Neuronal stem cell (in vitro differentiated cells): ENCODE measurements at regions not wholly inside any gene's neighbourhood (a gene's known extent, or its start where the extent isn't known, plus 50 kb on each side); places are given as distances from the start of the nearest gene placed in this dataset.

Source experiments
- DNase-seq: peaks from one replicate; pipeline ENCODE4 v3.0.0-alpha.2; 2013; ENCODE audit warnings: low spot score
- H2AFZ ChIP-seq: one replicate; pipeline ENCODE4 v1.6.1; 2013; ENCODE audit warnings: mild to moderate bottlenecking, low read length, inconsistent platforms
- H2AK5ac ChIP-seq: 2 replicates; pipeline ENCODE4 v1.6.1; 2013; ENCODE audit warnings: low read depth, mild to moderate bottlenecking, inconsistent platforms, low read length, moderate library complexity, mixed read lengths
- H2BK120ac ChIP-seq: 2 replicates; pipeline ENCODE4 v1.6.1; 2013; ENCODE audit warnings: low read depth, mild to moderate bottlenecking, inconsistent platforms, low read length, moderate library complexity, mixed read lengths
- H2BK12ac ChIP-seq: one replicate; pipeline ENCODE4 v1.6.1; 2013; ENCODE audit warnings: low read length, inconsistent platforms
- H2BK15ac ChIP-seq: 2 replicates; pipeline ENCODE4 v1.6.1; 2013; ENCODE audit warnings: mild to moderate bottlenecking, low read length, inconsistent platforms, mixed read lengths
- H2BK5ac ChIP-seq: one replicate; pipeline ENCODE4 v1.6.1; 2013; ENCODE audit warnings: inconsistent platforms, mild to moderate bottlenecking, low read length, moderate library complexity
- H3K14ac ChIP-seq: one replicate; pipeline ENCODE4 v1.6.1; 2013; ENCODE audit warnings: low read length, inconsistent platforms
- H3K18ac ChIP-seq: 2 replicates; pipeline ENCODE4 v1.6.1; 2013; ENCODE audit warnings: low read length, inconsistent platforms
- H3K23ac ChIP-seq: 2 replicates; pipeline ENCODE4 v1.6.1; 2013; ENCODE audit warnings: low read depth, mild to moderate bottlenecking, mixed read lengths, low read length, inconsistent platforms; ENCODE audit not compliant: poor library complexity
- H3K27ac ChIP-seq: replicated peaks from 3 replicates; pipeline ENCODE4 v1.5.1; 2013; ENCODE audit warnings: low read length, inconsistent platforms
- H3K27me3 ChIP-seq, 3 experiments: 2 replicates each; pipeline ENCODE4 v1.6.1; 2013; ENCODE audit warnings: low read length in 3 of 3, mild to moderate bottlenecking in 2 of 3, inconsistent platforms in 1 of 3, low read depth in 1 of 3, mixed read lengths in 1 of 3, moderate library complexity in 1 of 3; ENCODE audit not compliant: control insufficient read depth in 3 of 3, insufficient read depth in 3 of 3
- H3K36me3 ChIP-seq, 2 donors: replicated peaks in 1 of 2; 2 replicates each; pipeline ENCODE4 v1.6.1; 2013; ENCODE audit warnings: low read length in 2 of 2; ENCODE audit not compliant: control insufficient read depth in 2 of 2, insufficient read depth in 2 of 2
- H3K4ac ChIP-seq: 2 replicates; pipeline ENCODE4 v1.6.1; 2013; ENCODE audit warnings: inconsistent platforms, mild to moderate bottlenecking, low read length, moderate library complexity
- H3K4me1 ChIP-seq, 2 donors: 1 replicate in 1 of 2; 2 replicates in 1 of 2; pipeline ENCODE4 v1.6.1; 2013; ENCODE audit warnings: low read length in 2 of 2, low read depth in 1 of 2; ENCODE audit not compliant: control insufficient read depth in 2 of 2, insufficient read depth in 1 of 2
- H3K4me2 ChIP-seq: one replicate; pipeline ENCODE4 v1.6.1; 2013; ENCODE audit warnings: mild to moderate bottlenecking, low read length, inconsistent platforms; ENCODE audit not compliant: insufficient read depth, poor library complexity, severe bottlenecking
- H3K4me3 ChIP-seq, 2 donors: 2 replicates each; pipeline ENCODE4 v1.5.1; 2013; ENCODE audit warnings: low read length in 2 of 2, mild to moderate bottlenecking in 2 of 2, inconsistent platforms in 1 of 2, moderate library complexity in 1 of 2
- H3K79me1 ChIP-seq: one replicate; pipeline ENCODE4 v1.6.1; 2013; ENCODE audit warnings: low read depth, mild to moderate bottlenecking, inconsistent platforms, low read length, moderate library complexity
- H3K9ac ChIP-seq: one replicate; pipeline ENCODE4 v1.6.1; 2013; ENCODE audit warnings: mild to moderate bottlenecking, low read depth, low read length, inconsistent platforms; ENCODE audit not compliant: poor library complexity
- H3K9me3 ChIP-seq, 2 donors: replicated peaks in 1 of 2; 2 replicates each; pipeline versions ENCODE3 to v1.6.1; 2013; ENCODE audit warnings: low read length in 2 of 2, mild to moderate bottlenecking in 2 of 2, inconsistent platforms in 1 of 2, low read depth in 1 of 2, mixed read lengths in 1 of 2, moderate library complexity in 1 of 2; ENCODE audit not compliant: control insufficient read depth in 2 of 2, insufficient read depth in 1 of 2
- H4K8ac ChIP-seq: one replicate; pipeline ENCODE4 v1.6.1; 2013; ENCODE audit warnings: low read depth, mild to moderate bottlenecking, inconsistent platforms, low read length, moderate library complexity
- H4K91ac ChIP-seq: one replicate; pipeline ENCODE4 v1.6.1; 2013; ENCODE audit warnings: low read length, low read depth, mild to moderate bottlenecking, inconsistent platforms; ENCODE audit not compliant: poor library complexity
- WGBS, 2 donors: extraction: QIAGEN DNeasy Blood & Tissue Kit; methylation state at CpG; one replicate each; pipeline ENCODE4 v1.1.7; 2013; ENCODE audit warnings: missing lambda C conversion rate in 2 of 2, mixed read lengths in 1 of 2; ENCODE audit not compliant: insufficient read length in 2 of 2, insufficient replicate concordance in 1 of 2; ENCODE audit errors: extremely low coverage in 2 of 2; 5-methylcytosine and 5-hydroxymethylcytosine counted together

GRCh38 chr14:71658261-71658860, 273.9 kb upstream of the RGS6 start:
- H2BK15ac ChIP-seq, result no peak overlapping the region
- no peak overlapping the region for H3K4me3 ChIP-seq
- H3K4ac ChIP-seq, result no peak overlapping the region

GRCh38 chr14:71659159-71659558, 273.1 kb upstream of the RGS6 start:
- Histone ChIP-seq H2AFZ (no peak overlapping the region), H4K91ac (no peak overlapping the region), H2AK5ac (no peak overlapping the region), H2BK15ac (no peak overlapping the region), H2BK5ac (no peak overlapping the region), H2BK120ac (no peak overlapping the region), H3K23ac (no peak overlapping the region), H3K27me3 (no peaks in the 10 kb centered on the region), H3K4me3 (no peak overlapping the region), H3K27ac (no peak overlapping the region), H4K8ac (no peak overlapping the region), H3K4me2 (no peak overlapping the region), H3K14ac (no peak overlapping the region), H2BK12ac (no peak overlapping the region), H3K4ac (no peak overlapping the region), H3K9ac (no peak overlapping the region), H3K9me3 (peaks cover 0 to 6% of the 10 kb centered on the region in 2 donors), H3K18ac (no peak overlapping the region), H3K79me1 (no peaks in the 10 kb centered on the region), H3K36me3 (peaks cover 6 to 17% of the 10 kb centered on the region in 2 donors), H3K4me1 (peaks cover 4 to 10% of the 10 kb centered on the region in 2 donors)
- no peak for DNase-seq

More at GRCh38 chr14:71658261-71658860, 273.9 kb upstream of the RGS6 start:
- H3K14ac ChIP-seq, result no peak overlapping the region
- H3K27ac ChIP-seq, result no peak overlapping the region
- no peak overlapping the region for H3K18ac ChIP-seq
- H2AK5ac ChIP-seq, result no peak overlapping the region
- no peak for DNase-seq
- H3K9ac ChIP-seq, result no peak overlapping the region
- no peak overlapping the region for H2BK12ac ChIP-seq
- H3K23ac ChIP-seq, result no peak overlapping the region
- no peaks in the 10 kb centered on the region for H3K27me3 ChIP-seq
- H2BK120ac ChIP-seq, result no peak overlapping the region
- H4K91ac ChIP-seq, result no peak overlapping the region
- peaks cover 4 to 10% of the 10 kb centered on the region in 2 donors for H3K4me1 ChIP-seq
- peaks cover 6 to 17% of the 10 kb centered on the region in 2 donors for H3K36me3 ChIP-seq
- peaks cover 0 to 6% of the 10 kb centered on the region in 2 donors for H3K9me3 ChIP-seq
- WGBS, 2 donors, result no CpG with 5 or more reads among the region's 2 CpGs
- H2BK5ac ChIP-seq, result no peak overlapping the region
- no peak overlapping the region for H2AFZ ChIP-seq
- H4K8ac ChIP-seq, result no peak overlapping the region
- no peaks in the 10 kb centered on the region for H3K79me1 ChIP-seq
- H3K4me2 ChIP-seq, result no peak overlapping the region

DNA sequence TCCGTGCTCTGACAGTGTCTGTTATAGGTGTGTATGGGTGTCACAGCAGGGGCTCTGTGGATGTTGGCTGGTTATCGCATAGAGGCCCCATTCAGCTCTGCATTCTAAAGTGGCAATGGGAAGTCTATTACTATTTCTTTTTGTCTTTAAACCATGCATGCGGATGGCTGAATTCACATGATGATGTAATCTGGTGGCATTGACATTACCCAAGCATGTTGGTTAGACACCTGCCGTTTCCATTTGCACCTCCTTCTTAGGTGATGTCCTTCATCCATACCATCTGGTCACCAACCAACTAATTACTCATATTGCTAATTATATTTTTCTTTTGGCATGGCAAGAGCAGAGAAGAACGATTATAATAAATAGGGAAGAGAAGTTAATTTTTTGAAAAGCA, 270.8 kb upstream of the RGS6 start:
- Histone ChIP-seq H3K9ac (no peak overlapping the region), H2AFZ (no peak overlapping the region), H3K9me3 (no peaks in the 10 kb centered on the region), H4K8ac (no peak overlapping the region), H3K18ac (no peak overlapping the region), H2BK15ac (no peak overlapping the region), H3K36me3 (peaks cover 4 to 17% of the 10 kb centered on the region in 2 donors), H2BK12ac (no peak overlapping the region), H3K27me3 (no peaks in the 10 kb centered on the region), H3K23ac (no peak overlapping the region), H2AK5ac (no peak overlapping the region), H2BK5ac (no peak overlapping the region), H3K4ac (no peak overlapping the region), H4K91ac (no peak overlapping the region), H3K4me2 (no peak overlapping the region), H3K4me3 (no peak overlapping the region), H2BK120ac (no peak overlapping the region), H3K27ac (no peak overlapping the region), H3K14ac (no peak overlapping the region), H3K79me1 (no peaks in the 10 kb centered on the region), H3K4me1 (peaks cover 4 to 10% of the 10 kb centered on the region in 2 donors)
- WGBS, 2 donors, result 100% methylated on average over 1 of the region's 5 CpGs; no CpG with 5 or more reads in 1 of the 2 donors
- DNase-seq, result no peak

DNA sequence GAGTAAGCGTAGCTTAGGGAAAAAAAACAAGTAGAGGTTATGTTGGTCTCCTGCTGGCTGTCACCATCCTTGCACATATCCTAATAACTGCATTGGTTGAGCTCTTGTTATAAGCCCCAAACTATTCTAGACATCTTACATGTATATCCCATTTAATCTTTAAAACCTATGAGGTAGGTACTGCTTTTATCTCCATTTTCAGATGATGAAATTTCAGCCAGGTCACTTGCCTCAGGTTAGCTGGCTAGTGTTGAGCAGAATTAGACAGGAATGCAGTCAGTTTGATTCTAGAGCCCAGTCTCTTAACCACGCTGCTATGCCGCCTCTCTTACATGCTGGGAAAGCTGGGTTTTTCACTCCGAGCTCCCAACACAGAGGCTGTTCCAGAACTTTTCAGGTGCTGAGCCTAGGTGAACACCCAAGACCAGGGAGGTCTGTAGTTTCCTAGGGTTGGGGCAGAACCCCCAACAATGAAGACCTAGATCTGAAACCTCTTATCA, 269.9 kb upstream of the RGS6 start:
- H4K91ac ChIP-seq, result no peak overlapping the region
- H3K4me1 ChIP-seq, result peaks cover 7 to 13% of the 10 kb centered on the region in 2 donors
- no peak overlapping the region for H2BK15ac ChIP-seq
- DNase-seq, result no peak
- H2BK120ac ChIP-seq, result no peak overlapping the region
- WGBS, 2 donors, result no CpG with 5 or more reads among the region's 4 CpGs
- no peak overlapping the region for H2BK5ac ChIP-seq
- no peak overlapping the region for H3K18ac ChIP-seq
- no peak overlapping the region for H2BK12ac ChIP-seq
- H3K27ac ChIP-seq, result no peak overlapping the region
- no peaks in the 10 kb centered on the region for H3K27me3 ChIP-seq
- H3K9ac ChIP-seq, result no peak overlapping the region
- no peak overlapping the region for H3K4me2 ChIP-seq
- H3K79me1 ChIP-seq, result no peaks in the 10 kb centered on the region
- no peak overlapping the region for H3K4me3 ChIP-seq
- no peak overlapping the region for H3K14ac ChIP-seq
- H2AK5ac ChIP-seq, result no peak overlapping the region
- no peaks in the 10 kb centered on the region for H3K9me3 ChIP-seq
- H3K23ac ChIP-seq, result no peak overlapping the region
- no peak overlapping the region for H3K4ac ChIP-seq
- H4K8ac ChIP-seq, result no peak overlapping the region
- no peak overlapping the region for H2AFZ ChIP-seq
- peaks cover 4 to 17% of the 10 kb centered on the region in 2 donors for H3K36me3 ChIP-seq
